ENCODE measurements at regions not wholly inside any gene's neighbourhood (a gene's known extent, or its start where the extent isn't known, plus 50 kb on each side); places are given as distances from the start of the nearest gene placed in this dataset.

DNA sequence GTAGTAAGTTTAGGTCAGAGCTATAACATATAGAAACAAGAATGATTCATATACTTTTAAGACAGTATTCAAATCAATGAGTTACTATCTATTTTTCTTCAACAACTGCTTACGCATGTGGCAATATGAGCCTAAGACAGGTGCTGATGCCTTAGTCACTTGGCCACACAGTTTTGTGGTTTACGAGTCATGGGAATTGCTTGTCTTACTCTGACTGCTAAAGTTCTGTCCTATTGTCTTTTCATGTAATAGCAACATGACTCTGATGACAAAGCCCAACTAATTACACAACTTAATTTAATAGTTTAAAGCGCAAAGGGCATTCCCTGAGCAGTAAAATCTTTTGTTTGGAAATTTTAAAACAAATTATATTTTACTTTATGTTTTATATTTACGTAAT lies 159.3 kb upstream of the CENPW start:
- intact Hi-C loops (cut with DNase I) = no loop called here
- no peak overlapping the region for H3K27ac ChIP-seq

DNA sequence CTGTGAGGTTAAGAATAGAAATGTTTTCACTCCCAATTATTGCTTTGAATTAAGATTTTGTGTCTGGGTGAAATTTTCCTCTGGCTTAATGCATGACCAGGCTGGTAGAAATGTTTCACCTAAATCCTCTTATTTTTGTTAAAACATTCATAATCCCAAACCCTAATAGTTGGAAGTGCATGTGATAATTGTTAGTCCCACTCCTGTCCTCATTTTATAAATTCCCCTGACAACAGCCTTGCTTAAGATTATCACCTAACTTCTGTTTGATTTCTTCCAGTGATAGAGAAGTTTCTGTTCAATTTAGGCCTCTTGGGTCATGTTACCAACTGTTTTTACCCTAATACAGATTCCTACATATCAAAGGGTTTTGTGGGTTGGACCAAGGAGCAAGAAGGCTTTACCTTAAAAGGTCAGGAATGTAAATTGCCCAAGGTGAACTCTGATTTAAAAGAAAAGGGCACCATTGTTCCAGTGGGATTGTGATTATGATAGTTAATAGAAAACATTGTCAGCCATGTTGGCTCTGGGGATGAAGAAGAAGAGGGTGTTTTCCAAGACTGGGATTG lies 158.7 kb upstream of the CENPW start:
- no peaks in the 10 kb centered on the region for H3K9me3 ChIP-seq
- no peaks in the 10 kb centered on the region for H3K36me3 ChIP-seq
- ATAC-seq (no peak), DNase-seq (no peak)
- intact Hi-C loops (cut with DNase I) = no loop called here
- H3K4me1 ChIP-seq = no peaks in the 10 kb centered on the region
- H3K27me3 ChIP-seq = no peaks in the 10 kb centered on the region
- no peak overlapping the region for H3K4me3 ChIP-seq
- no peak overlapping the region for H3K27ac ChIP-seq
- TF ChIP-seq, protein P1, sequence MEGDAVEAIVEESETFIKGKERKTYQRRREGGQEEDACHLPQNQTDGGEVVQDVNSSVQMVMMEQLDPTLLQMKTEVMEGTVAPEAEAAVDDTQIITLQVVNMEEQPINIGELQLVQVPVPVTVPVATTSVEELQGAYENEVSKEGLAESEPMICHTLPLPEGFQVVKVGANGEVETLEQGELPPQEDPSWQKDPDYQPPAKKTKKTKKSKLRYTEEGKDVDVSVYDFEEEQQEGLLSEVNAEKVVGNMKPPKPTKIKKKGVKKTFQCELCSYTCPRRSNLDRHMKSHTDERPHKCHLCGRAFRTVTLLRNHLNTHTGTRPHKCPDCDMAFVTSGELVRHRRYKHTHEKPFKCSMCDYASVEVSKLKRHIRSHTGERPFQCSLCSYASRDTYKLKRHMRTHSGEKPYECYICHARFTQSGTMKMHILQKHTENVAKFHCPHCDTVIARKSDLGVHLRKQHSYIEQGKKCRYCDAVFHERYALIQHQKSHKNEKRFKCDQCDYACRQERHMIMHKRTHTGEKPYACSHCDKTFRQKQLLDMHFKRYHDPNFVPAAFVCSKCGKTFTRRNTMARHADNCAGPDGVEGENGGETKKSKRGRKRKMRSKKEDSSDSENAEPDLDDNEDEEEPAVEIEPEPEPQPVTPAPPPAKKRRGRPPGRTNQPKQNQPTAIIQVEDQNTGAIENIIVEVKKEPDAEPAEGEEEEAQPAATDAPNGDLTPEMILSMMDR (IDR thresholded peaks at IDR 0.05) = no peak

More for the DNA sequence above, 159.3 kb upstream of the CENPW start:
- no peak for ATAC-seq
- Histone ChIP-seq H3K27me3 (no peaks in the 10 kb centered on the region), H3K4me1 (no peaks in the 10 kb centered on the region), H3K36me3 (no peaks in the 10 kb centered on the region), H3K9me3 (no peaks in the 10 kb centered on the region), H3K4me3 (no peak overlapping the region)
- TF ChIP-seq, protein P1 (IDR thresholded peaks at IDR 0.05) = no peak
- DNase-seq = no peak

DNA sequence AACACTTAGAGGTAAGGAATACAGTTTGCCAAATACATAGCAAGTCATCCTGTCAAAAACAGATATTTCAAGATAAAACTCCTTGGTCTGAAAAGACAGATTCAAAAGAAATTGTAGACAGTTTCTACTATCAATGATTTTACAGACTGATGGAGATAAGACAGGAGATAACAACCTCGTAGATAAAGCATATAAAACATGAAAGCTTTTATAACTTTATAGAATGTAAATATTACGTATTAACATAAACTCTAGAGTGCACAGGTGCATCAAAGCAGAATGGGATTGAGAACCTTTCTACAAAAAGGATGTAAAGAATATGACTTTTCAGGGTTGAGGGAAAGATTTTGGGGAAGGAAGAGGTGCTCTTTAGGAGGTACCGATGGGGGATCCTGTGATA lies 158.0 kb upstream of the CENPW start:
- DNase-seq (no peak), ATAC-seq (no peak)
- H3K4me3 ChIP-seq = no peak overlapping the region
- no peak overlapping the region for H3K27ac ChIP-seq
- no peaks in the 10 kb centered on the region for H3K27me3 ChIP-seq
- TF ChIP-seq, protein P1 (IDR thresholded peaks at IDR 0.05) = no peak
- no peaks in the 10 kb centered on the region for H3K4me1 ChIP-seq
- H3K9me3 ChIP-seq = no peaks in the 10 kb centered on the region
- intact Hi-C loops (cut with DNase I) = no loop called here
- H3K36me3 ChIP-seq = no peaks in the 10 kb centered on the region

DNA sequence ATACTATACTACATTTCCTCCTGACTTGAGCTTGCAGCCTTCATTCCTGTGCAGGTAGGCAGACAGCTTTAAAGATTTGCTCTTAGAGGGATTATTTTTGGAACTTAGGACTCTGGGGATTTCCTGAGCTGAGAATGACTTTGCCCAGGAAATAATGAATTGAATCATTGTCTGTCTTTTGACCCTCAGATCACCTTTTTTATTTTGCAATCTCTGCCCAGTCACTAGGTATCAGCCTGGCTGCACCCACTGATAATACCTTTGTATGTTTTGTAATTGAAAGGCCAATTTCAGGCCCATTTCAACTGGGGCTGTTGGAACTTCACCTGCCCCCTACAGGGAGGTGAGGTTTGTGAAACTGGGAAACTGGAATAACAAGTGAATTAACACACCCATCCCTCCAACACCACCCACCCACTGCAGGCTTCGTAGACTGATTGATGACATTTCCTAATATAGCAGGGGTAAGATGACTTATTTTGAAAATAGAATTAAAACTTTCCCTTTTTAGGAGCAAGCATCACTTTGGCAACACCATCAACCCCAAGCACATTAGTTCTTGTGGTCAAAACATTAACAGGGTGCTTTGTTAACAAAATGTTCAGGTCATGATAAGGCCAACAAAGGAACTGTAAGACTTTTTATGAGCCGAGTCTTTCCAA lies 157.1 kb upstream of the CENPW start:
- Histone ChIP-seq H3K4me1 (no peaks in the 10 kb centered on the region), H3K36me3 (no peaks in the 10 kb centered on the region), H3K27ac (no peak overlapping the region), H3K9me3 (no peaks in the 10 kb centered on the region), H3K4me3 (no peak overlapping the region), H3K27me3 (no peaks in the 10 kb centered on the region)
- TF ChIP-seq, protein P1 (IDR thresholded peaks at IDR 0.05) = no peak
- no peak for DNase-seq
- no peak for ATAC-seq
- intact Hi-C loops (cut with DNase I) = no loop called here

DNA sequence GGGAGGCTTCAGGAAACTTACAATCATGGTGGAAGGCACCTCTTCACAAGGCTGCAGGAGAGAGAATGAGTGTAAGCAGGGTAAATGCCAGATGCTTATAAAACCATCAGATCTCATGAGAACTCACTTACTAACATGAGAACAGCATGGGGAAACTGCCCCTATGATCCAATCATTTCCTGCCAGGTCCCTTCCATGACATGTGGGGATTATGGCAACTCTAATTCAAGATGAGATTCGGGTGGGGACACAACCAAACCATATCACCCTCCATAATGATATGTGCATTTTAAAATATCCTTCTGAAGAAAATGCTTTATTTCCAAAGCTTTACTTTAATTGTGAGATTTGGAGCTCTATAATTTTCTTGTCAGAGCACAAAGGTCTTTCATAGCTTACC lies 154.1 kb upstream of the CENPW start:
- Histone ChIP-seq H3K9me3 (no peaks in the 10 kb centered on the region), H3K27ac (no peak overlapping the region), H3K36me3 (no peaks in the 10 kb centered on the region), H3K27me3 (no peaks in the 10 kb centered on the region), H3K4me1 (no peaks in the 10 kb centered on the region), H3K4me3 (no peak overlapping the region)
- DNase-seq (no peak), ATAC-seq (no peak)
- TF ChIP-seq, protein P1 (IDR thresholded peaks at IDR 0.05) = no peak
- intact Hi-C loops (cut with DNase I) = no loop called here
